ENCODE measurements at regions not wholly inside any gene's neighbourhood (a gene's known extent, or its start where the extent isn't known, plus 50 kb on each side); places are given as distances from the start of the nearest gene placed in this dataset.

GRCh38 chr12:5123921-5124320 lies 80.2 kb downstream of the KCNA5 start:
- DNase-seq: no peak
- Mint-ChIP-seq H3K27ac (ENCODE audit: unreplicated experiment) (no peak overlapping the region), H3K4me1 (ENCODE audit: low read depth, unreplicated experiment) (no peaks in the 10 kb centered on the region), H3K4me3 (ENCODE audit: unreplicated experiment) (no peak overlapping the region), H3K9me3 (ENCODE audit: unreplicated experiment) (no peaks in the 10 kb centered on the region), H3K36me3 (ENCODE audit: insufficient read depth, unreplicated experiment) (no peaks in the 10 kb centered on the region), H3K27me3 (ENCODE audit: insufficient read depth, unreplicated experiment) (peaks cover 14% of the 10 kb centered on the region)
- TF ChIP-seq, protein P1, sequence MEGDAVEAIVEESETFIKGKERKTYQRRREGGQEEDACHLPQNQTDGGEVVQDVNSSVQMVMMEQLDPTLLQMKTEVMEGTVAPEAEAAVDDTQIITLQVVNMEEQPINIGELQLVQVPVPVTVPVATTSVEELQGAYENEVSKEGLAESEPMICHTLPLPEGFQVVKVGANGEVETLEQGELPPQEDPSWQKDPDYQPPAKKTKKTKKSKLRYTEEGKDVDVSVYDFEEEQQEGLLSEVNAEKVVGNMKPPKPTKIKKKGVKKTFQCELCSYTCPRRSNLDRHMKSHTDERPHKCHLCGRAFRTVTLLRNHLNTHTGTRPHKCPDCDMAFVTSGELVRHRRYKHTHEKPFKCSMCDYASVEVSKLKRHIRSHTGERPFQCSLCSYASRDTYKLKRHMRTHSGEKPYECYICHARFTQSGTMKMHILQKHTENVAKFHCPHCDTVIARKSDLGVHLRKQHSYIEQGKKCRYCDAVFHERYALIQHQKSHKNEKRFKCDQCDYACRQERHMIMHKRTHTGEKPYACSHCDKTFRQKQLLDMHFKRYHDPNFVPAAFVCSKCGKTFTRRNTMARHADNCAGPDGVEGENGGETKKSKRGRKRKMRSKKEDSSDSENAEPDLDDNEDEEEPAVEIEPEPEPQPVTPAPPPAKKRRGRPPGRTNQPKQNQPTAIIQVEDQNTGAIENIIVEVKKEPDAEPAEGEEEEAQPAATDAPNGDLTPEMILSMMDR (IDR thresholded peaks at IDR 0.05; ENCODE audit: insufficient read depth in 1 of 2, low read depth in 1 of 2, low read length in 1 of 2, severe bottlenecking in 1 of 2, unreplicated experiment in 1 of 2): no peak
- H3K4me3 ChIP-seq (ENCODE audit: low read depth, low read length): no peak overlapping the region
- intact Hi-C loops (cut with micrococcal nuclease; ENCODE audit: unreplicated experiment): no loop called here
- H3K27me3 ChIP-seq (replicated peaks; ENCODE audit: control insufficient read depth, insufficient read depth, low read length): no peaks in the 10 kb centered on the region
- H3K36me3 ChIP-seq (ENCODE audit: control insufficient read depth, insufficient read depth, low read length): no peaks in the 10 kb centered on the region
- no peaks in the 10 kb centered on the region for H3K9me3 ChIP-seq
- BruUV-seq (replicated peaks): no TSS peak
- POLR2A ChIA-PET: no interaction called here
- CTCF ChIA-PET: no interaction called here
- no peaks in the 10 kb centered on the region for H3K4me1 ChIP-seq

GRCh38 chr12:5124401-5124800 lies 80.7 kb downstream of the KCNA5 start:
- Histone ChIP-seq H3K9me3 (no peaks in the 10 kb centered on the region), H3K27me3 (replicated peaks; ENCODE audit: control insufficient read depth, insufficient read depth, low read length) (no peaks in the 10 kb centered on the region), H3K36me3 (ENCODE audit: control insufficient read depth, insufficient read depth, low read length) (no peaks in the 10 kb centered on the region), H3K4me3 (ENCODE audit: low read depth, low read length) (no peak overlapping the region), H3K4me1 (no peaks in the 10 kb centered on the region)
- intact Hi-C loops (cut with micrococcal nuclease; ENCODE audit: unreplicated experiment): no loop called here
- TF ChIP-seq, protein P1 (IDR thresholded peaks at IDR 0.05; ENCODE audit: insufficient read depth in 1 of 2, low read depth in 1 of 2, low read length in 1 of 2, severe bottlenecking in 1 of 2, unreplicated experiment in 1 of 2): no peak
- H3K27me3 Mint-ChIP-seq (ENCODE audit: insufficient read depth, unreplicated experiment): peaks cover 18% of the 10 kb centered on the region
- H3K4me3 Mint-ChIP-seq (ENCODE audit: unreplicated experiment): no peak overlapping the region
- H3K36me3 Mint-ChIP-seq (ENCODE audit: insufficient read depth, unreplicated experiment): no peaks in the 10 kb centered on the region
- no peaks in the 10 kb centered on the region for H3K4me1 Mint-ChIP-seq (ENCODE audit: low read depth, unreplicated experiment)
- H3K9me3 Mint-ChIP-seq (ENCODE audit: unreplicated experiment): no peaks in the 10 kb centered on the region
- no TSS peak for BruUV-seq (replicated peaks)
- no peak for DNase-seq
- H3K27ac Mint-ChIP-seq (ENCODE audit: unreplicated experiment): no peak overlapping the region
- POLR2A ChIA-PET: no interaction called here
- CTCF ChIA-PET: no interaction called here

DNA sequence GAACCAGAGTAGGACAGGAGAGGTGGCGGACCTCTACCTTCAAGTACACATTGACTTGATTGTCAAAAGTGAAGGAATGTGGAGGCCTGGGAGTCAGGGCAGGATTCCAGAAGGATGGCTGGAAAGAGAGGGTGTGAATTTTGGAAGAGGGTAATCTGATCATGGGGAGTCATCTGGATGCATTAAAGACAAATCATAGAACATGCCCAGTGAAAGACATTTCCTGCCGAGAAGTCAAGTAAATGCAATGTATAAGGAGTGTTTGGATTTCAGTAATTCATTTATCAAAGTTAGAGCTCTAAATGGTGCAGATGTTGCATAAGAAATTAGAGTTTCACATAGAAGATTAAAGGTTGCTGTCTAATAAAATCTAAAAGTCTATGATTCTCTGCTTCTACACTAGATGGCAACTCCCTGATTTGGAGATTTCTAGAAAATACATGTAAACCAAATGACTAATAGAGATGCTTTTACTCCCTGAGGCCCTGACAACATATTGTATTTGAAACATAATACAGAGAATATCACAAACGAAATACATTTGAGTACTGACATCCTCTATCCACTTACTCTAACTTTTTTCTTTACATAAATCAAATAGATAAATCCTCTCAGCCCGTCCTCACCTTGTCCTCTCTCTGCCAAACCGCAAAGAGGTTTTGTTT lies 91.3 kb downstream of the KCNA5 start:
- no peak overlapping the region for H3K4me3 Mint-ChIP-seq (ENCODE audit: unreplicated experiment)
- intact Hi-C loops (cut with micrococcal nuclease; ENCODE audit: unreplicated experiment): no loop called here
- no peak for DNase-seq
- Histone ChIP-seq H3K27me3 (replicated peaks; ENCODE audit: control insufficient read depth, insufficient read depth, low read length) (no peaks in the 10 kb centered on the region; the same call in 1 of the 2 replicates), H3K4me1 (no peaks in the 10 kb centered on the region), H3K36me3 (ENCODE audit: control insufficient read depth, insufficient read depth, low read length) (no peaks in the 10 kb centered on the region), H3K4me3 (ENCODE audit: low read depth, low read length) (no peak overlapping the region), H3K9me3 (peaks cover 2% of the 10 kb centered on the region; the same call in 1 of the 2 replicates)
- H3K27me3 Mint-ChIP-seq (ENCODE audit: insufficient read depth, unreplicated experiment): peaks cover 51% of the 10 kb centered on the region
- TF ChIP-seq, protein P1 (IDR thresholded peaks at IDR 0.05; ENCODE audit: insufficient read depth in 1 of 2, low read depth in 1 of 2, low read length in 1 of 2, severe bottlenecking in 1 of 2, unreplicated experiment in 1 of 2): no peak
- BruUV-seq (replicated peaks): no TSS peak
- no peak overlapping the region for H3K27ac Mint-ChIP-seq (ENCODE audit: unreplicated experiment)
- CTCF ChIA-PET: no interaction called here
- H3K4me1 Mint-ChIP-seq (ENCODE audit: low read depth, unreplicated experiment): no peaks in the 10 kb centered on the region
- POLR2A ChIA-PET: no interaction called here
- no peaks in the 10 kb centered on the region for H3K9me3 Mint-ChIP-seq (ENCODE audit: unreplicated experiment)
- no peaks in the 10 kb centered on the region for H3K36me3 Mint-ChIP-seq (ENCODE audit: insufficient read depth, unreplicated experiment)
